ENCODE measurements at regions not wholly inside any gene's neighbourhood (a gene's known extent, or its start where the extent isn't known, plus 50 kb on each side); places are given as distances from the start of the nearest gene placed in this dataset.
A peak's percentile ranks its signal among the peaks of the same experiment; 100 is the strongest.

DNA sequence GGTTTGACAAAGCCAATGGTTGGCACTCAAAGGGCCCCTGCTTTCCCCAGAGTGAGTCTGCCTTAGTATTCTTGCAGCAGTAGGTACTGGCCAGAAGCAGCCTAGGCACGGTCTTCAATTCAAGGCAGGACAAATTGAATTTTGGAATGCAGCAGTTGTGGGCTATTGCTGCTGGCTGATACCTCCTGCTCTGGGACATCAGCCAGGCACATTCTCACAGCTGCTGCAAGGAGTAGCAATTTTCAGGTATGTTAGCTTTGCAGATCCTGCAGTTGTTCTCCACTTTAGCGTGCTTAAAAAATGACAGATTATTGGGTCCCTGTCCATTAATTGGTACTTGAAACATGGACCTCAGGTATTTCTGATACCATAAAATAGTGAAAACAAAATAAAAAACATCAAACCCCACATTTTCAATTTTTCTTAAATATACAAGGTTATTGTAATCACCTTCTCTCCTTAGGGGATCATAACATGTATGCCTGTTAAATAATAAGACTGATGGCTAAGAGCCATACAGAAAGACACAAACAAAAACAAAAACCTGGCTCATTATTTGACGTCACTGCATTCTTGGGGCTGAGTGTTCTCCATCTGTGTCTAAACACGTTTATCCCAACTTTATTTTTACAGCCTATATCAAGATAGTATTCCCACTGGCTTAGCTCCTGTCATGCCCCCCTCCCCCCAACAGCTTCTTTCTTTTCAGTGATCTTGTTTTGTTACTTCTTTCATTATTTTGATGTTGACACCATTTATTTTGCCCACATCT lies 85.1 kb upstream of the CARD18 start:
- no peak overlapping the region for H3K9ac ChIP-seq
- no peak for TF ChIP-seq Cebpa-rat (IDR thresholded peaks at IDR 0.05)
- no peak overlapping the region for H3K27ac ChIP-seq
- H3K4me3 ChIP-seq: no peak overlapping the region
- no peaks in the 10 kb centered on the region for H3K27me3 ChIP-seq
- H4K20me1 ChIP-seq: no peaks in the 10 kb centered on the region
- H3K4me1 ChIP-seq: peaks cover 0 to 46% (median 8%) of the 10 kb centered on the region in 10 experiments; a peak in 12 of 20 replicates
- H3K36me3 ChIP-seq: no peaks in the 10 kb centered on the region
- H3K9me3 ChIP-seq (replicated peaks in 1 of 11): peaks cover 0 to 4% (median 0%) of the 10 kb centered on the region in 11 experiments; a peak in 5 of 22 replicates
- no peak overlapping the region for H3K4me2 ChIP-seq

DNA sequence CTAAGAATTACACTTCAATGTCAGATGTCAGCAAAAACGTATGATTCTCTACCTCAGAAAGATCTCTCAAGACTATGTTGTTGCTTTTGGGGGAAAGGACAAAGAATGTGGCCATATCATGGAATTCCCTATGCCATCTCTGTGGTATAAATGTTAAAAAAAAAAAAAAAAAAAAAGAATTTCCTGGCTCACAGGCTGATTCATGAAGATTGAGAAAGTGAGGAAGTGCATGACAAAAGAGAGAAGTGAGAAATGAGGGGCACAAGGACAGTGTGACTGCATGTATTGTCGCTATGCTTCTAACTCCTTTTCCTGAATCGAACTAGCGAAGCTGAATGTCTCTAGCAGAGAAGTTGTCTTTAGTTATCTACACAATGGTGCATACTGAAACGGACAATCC lies 80.6 kb upstream of the CARD18 start:
- Histone ChIP-seq H4K20me1 (no peaks in the 10 kb centered on the region), H3K27ac (peak overlapping the region in 10 of 11 experiments; percentile 37 to 94 (median 74); a peak in 18 of 22 replicates), H3K27me3 (no peaks in the 10 kb centered on the region), H3K9me3 (replicated peaks in 1 of 11) (peaks cover 0 to 15% (median 3%) of the 10 kb centered on the region in 11 experiments; a peak in 8 of 22 replicates), H3K36me3 (0 out of 22 replicates have a peak, but pooled peaks cover 0 to 5% (median 0%) of the 10 kb centered on the region in 11 experiments), H3K4me1 (peaks cover 0 to 29% (median 12%) of the 10 kb centered on the region in 10 experiments; a peak in 12 of 20 replicates), H3K4me2 (peak overlapping the region in 7 of 11 experiments; percentile 18 to 65 (median 53); a peak in 13 of 22 replicates), H3K4me3 (no peak overlapping the region), H3K9ac (peak overlapping the region in 6 of 11 experiments; percentile 19 to 68 (median 61); a peak in 10 of 22 replicates)
- TF ChIP-seq Cebpa-rat (IDR thresholded peaks at IDR 0.05): no peak

DNA sequence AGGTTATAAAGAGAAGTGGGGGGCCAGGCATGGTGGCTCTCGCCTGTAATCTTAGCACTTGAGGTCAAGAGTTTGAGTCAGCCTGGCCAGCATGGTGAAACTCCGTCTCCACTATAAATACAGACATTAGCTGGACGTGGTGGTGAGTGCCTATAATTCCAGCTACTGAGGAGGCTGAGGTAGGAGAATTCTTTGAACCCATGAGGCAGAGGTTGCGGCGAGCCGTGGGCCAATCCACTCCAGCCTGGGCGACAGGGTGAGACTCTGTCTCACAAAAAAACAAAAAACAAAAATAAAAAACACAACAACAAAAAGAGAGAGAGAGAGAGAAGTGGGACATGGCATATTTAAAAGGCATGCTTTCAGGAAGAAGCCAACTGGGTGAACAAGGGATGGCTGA lies 80.1 kb upstream of the CARD18 start:
- H3K4me2 ChIP-seq: peak overlapping the region in 7 of 11 experiments; percentile 18 to 65 (median 40); a peak in 13 of 22 replicates
- H3K9ac ChIP-seq: peak overlapping the region in 6 of 11 experiments; percentile 19 to 68 (median 54); a peak in 10 of 22 replicates
- 0 out of 22 replicates have a peak, but pooled peaks cover 0 to 5% (median 0%) of the 10 kb centered on the region in 11 experiments for H3K36me3 ChIP-seq
- no peaks in the 10 kb centered on the region for H4K20me1 ChIP-seq
- peaks cover 0 to 29% (median 12%) of the 10 kb centered on the region in 10 experiments; a peak in 12 of 20 replicates for H3K4me1 ChIP-seq
- H3K27ac ChIP-seq: peak overlapping the region in 10 of 11 experiments; percentile 37 to 94 (median 74); a peak in 18 of 22 replicates
- H3K4me3 ChIP-seq: no peak overlapping the region
- no peaks in the 10 kb centered on the region for H3K27me3 ChIP-seq
- no peak for TF ChIP-seq Cebpa-rat (IDR thresholded peaks at IDR 0.05)
- H3K9me3 ChIP-seq (replicated peaks in 1 of 11): peaks cover 0 to 15% (median 3%) of the 10 kb centered on the region in 11 experiments; a peak in 8 of 22 replicates

DNA sequence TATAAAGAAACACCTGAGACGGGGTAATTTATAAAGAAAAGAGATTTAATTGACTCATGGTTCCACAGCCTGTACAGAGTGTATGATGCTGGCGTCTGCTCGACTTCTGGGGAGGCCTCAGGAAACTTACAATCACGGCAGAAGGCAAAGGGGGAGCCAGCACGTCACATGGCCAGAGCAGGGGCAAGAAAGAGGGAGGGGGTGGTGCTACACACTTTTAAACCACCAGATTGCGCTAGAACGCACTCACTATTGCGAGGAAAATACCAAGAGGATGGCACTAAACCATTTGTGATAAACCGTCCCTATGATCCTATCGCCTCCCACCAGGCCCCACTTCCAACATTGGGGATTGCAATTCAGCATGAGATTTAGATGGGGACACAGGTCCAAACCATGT lies 79.7 kb upstream of the CARD18 start:
- Histone ChIP-seq H3K4me2 (peak overlapping the region in 7 of 11 experiments; percentile 18 to 65 (median 40); a peak in 10 of 22 replicates), H3K4me1 (peaks cover 0 to 29% (median 12%) of the 10 kb centered on the region in 10 experiments; a peak in 12 of 20 replicates), H3K4me3 (no peak overlapping the region), H3K36me3 (0 out of 22 replicates have a peak, but pooled peaks cover 0 to 5% (median 0%) of the 10 kb centered on the region in 11 experiments), H3K27me3 (no peaks in the 10 kb centered on the region), H4K20me1 (no peaks in the 10 kb centered on the region), H3K9ac (peak overlapping the region in 5 of 11 experiments; percentile 30 to 68 (median 59); a peak in 7 of 22 replicates), H3K27ac (peak overlapping the region in 10 of 11 experiments; percentile 37 to 94 (median 74); a peak in 17 of 22 replicates), H3K9me3 (replicated peaks in 1 of 11) (peaks cover 0 to 15% (median 3%) of the 10 kb centered on the region in 11 experiments; a peak in 8 of 22 replicates)
- TF ChIP-seq Cebpa-rat (IDR thresholded peaks at IDR 0.05): no peak

DNA sequence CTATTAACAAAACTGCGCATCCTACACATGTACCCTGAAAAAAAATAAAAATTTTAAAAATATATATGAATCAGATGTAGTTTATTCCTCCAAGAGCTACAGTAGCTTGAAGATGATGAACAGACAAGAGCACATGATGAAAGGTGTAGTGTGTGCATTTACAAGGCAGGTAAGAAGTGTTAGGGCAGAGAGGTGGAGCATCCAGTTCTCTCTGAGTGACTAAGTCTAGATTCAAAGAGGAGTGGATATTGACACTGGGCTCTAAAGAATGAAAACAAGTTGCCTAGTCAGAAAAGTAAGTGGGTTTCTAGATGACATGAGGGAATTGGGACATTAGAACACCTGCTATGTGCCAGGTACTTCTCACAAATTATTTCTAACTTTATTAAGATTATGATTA lies 76.0 kb upstream of the CARD18 start:
- Histone ChIP-seq H3K4me2 (no peak overlapping the region), H3K9ac (no peak overlapping the region), H3K27me3 (no peaks in the 10 kb centered on the region), H4K20me1 (no peaks in the 10 kb centered on the region), H3K27ac (no peak overlapping the region), H3K4me1 (peaks cover 0 to 25% (median 10%) of the 10 kb centered on the region in 10 experiments; a peak in 12 of 20 replicates), H3K4me3 (no peak overlapping the region), H3K36me3 (0 out of 22 replicates have a peak, but pooled peaks cover 0 to 5% (median 0%) of the 10 kb centered on the region in 11 experiments), H3K9me3 (replicated peaks in 1 of 11) (peaks cover 0 to 15% (median 3%) of the 10 kb centered on the region in 11 experiments; a peak in 8 of 22 replicates)
- no peak for TF ChIP-seq Cebpa-rat (IDR thresholded peaks at IDR 0.05)

DNA sequence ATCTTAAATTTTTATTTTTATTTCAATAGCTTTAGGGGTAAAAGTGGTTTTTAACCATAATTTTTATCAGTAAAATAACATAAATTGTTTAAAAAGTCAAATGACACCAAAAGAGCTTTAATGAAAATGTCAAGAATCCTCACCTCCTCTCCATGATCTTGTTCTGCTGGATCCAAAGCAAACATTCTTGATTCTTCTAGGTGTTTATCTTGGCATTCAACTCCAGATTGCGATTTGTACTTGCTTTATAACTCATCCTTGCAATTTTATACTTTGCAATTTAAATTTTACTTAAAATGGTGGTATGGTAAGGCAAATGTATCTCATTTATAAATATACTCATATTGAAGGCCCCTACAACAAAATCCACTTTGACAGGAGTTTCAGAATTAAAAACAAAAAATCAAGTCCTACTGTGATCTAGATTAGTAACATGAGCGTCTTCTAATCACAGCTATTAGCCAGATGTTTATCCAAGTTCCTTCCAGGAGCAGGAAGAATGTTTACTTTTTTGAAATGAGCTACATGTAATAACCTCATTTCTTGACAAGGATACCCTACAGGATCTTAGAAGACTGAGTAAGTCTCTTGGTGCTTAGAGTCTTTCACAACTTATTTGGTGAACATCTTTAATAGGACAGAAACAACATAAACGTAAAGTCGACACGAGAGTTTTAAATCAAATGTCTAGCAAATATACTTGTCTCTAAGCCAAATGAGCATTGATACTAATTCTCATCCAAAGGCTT lies 72.4 kb upstream of the CARD18 start:
- Histone ChIP-seq H3K27me3 (no peaks in the 10 kb centered on the region), H3K9ac (no peak overlapping the region), H3K36me3 (no peaks in the 10 kb centered on the region), H3K4me3 (no peak overlapping the region), H4K20me1 (no peaks in the 10 kb centered on the region), H3K4me2 (no peak overlapping the region), H3K4me1 (peaks cover 0 to 37% (median 0%) of the 10 kb centered on the region in 10 experiments; a peak in 7 of 20 replicates), H3K27ac (no peak overlapping the region), H3K9me3 (replicated peaks in 1 of 11) (peaks cover 0 to 21% (median 0%) of the 10 kb centered on the region in 11 experiments; a peak in 5 of 22 replicates)
- TF ChIP-seq Cebpa-rat (IDR thresholded peaks at IDR 0.05): no peak

DNA sequence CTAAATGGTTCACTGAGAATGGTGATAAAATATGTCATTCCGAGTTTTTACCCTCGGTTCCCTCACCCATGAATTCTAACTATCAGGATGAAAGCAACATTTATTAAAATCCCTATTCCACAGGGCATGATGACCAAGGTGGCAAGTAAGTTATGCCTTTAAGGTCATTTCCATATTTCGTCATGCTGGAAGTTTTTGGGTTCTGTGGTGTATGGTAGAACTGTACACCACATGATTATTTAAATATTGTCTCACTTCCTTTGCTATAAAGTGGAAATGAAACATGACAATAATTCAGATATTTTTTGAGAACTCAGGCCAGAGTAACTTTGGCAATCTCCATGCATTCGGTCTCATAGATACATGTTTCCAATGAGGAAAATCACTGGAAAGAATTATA lies 68.5 kb upstream of the CARD18 start:
- Histone ChIP-seq H3K9me3 (replicated peaks in 1 of 11) (peaks cover 0 to 29% (median 0%) of the 10 kb centered on the region in 11 experiments; a peak in 5 of 22 replicates), H3K27ac (peak overlapping the region in 6 of 11 experiments; percentile 13 to 91 (median 71); a peak in 10 of 22 replicates), H3K4me3 (no peak overlapping the region), H4K20me1 (no peaks in the 10 kb centered on the region), H3K9ac (peak overlapping the region in 2 of 11 experiments; percentile 37 to 66; a peak in 4 of 22 replicates), H3K27me3 (no peaks in the 10 kb centered on the region), H3K4me1 (peaks cover 0 to 64% (median 2%) of the 10 kb centered on the region in 10 experiments; a peak in 8 of 20 replicates), H3K4me2 (peak overlapping the region in 5 of 11 experiments; percentile 21 to 51 (median 47); a peak in 8 of 22 replicates), H3K36me3 (no peaks in the 10 kb centered on the region)
- TF ChIP-seq Cebpa-rat (IDR thresholded peaks at IDR 0.05): no peak

DNA sequence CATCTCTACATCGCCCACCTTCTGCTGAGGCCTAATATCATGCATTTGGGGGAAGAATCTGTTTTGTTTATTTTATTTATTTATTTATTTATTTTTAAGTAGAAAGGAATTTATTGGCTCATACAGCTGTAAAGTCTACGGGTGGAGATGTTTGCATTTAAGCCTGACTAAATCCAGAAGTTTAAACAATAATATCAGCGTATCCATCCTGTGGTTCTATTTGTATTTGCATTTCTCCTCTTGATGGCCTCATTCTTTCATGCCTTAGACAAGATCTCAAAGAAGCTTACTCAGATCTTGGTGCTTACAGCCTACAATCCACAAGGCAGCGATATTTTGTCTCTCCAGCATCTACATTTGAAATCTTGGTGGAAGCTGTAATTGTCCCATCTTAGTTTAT lies 67.1 kb upstream of the CARD18 start:
- Histone ChIP-seq H3K9me3 (replicated peaks in 1 of 11) (peaks cover 0 to 29% (median 0%) of the 10 kb centered on the region in 11 experiments; a peak in 5 of 22 replicates), H3K4me1 (peaks cover 0 to 70% (median 2%) of the 10 kb centered on the region in 10 experiments; a peak in 8 of 20 replicates), H3K4me2 (peak overlapping the region in 2 of 11 experiments; percentile 2 to 51; a peak in 1 of 22 replicates), H4K20me1 (no peaks in the 10 kb centered on the region), H3K27me3 (no peaks in the 10 kb centered on the region), H3K36me3 (no peaks in the 10 kb centered on the region), H3K9ac (no peak overlapping the region), H3K27ac (peak overlapping the region in 2 of 11 experiments; percentile 80 to 91; a peak in 4 of 22 replicates), H3K4me3 (no peak overlapping the region)
- no peak for TF ChIP-seq Cebpa-rat (IDR thresholded peaks at IDR 0.05)
